ENCODE measurements at regions not wholly inside any gene's neighbourhood (a gene's known extent, or its start where the extent isn't known, plus 50 kb on each side); places are given as distances from the start of the nearest gene placed in this dataset.

- BruUV-seq (replicated peaks) = no TSS peak
- Histone ChIP-seq H3K9me2 (ENCODE audit: insufficient read depth) (no peaks in the 10 kb centered on the region), H3K4me2 (ENCODE audit: low read length) (no peak overlapping the region), H3K4me1 (ENCODE audit: control insufficient read depth in 1 of 2, insufficient read depth in 2 of 2, low read length in 2 of 2) (no peaks in the 10 kb centered on the region), H3K79me2 (ENCODE audit: insufficient read depth, low read length) (no peaks in the 10 kb centered on the region), H2AFZ (ENCODE audit: low read depth, low read length, poor library complexity, severe bottlenecking) (no peak overlapping the region), H3K36me3 (ENCODE audit: control insufficient read depth in 1 of 2, insufficient read depth in 2 of 2, low read length in 2 of 2) (no peaks in the 10 kb centered on the region), H3K27me3 (ENCODE audit: insufficient read depth, low read length) (no peaks in the 10 kb centered on the region), H4K20me1 (ENCODE audit: insufficient read depth) (no peaks in the 10 kb centered on the region), H3K9ac (ENCODE audit: low read length) (no peak overlapping the region), H3K9me3 (ENCODE audit: control insufficient read depth in 1 of 2, insufficient read depth in 1 of 2, low read depth in 1 of 2, low read length in 2 of 2) (no peaks in the 10 kb centered on the region), H3K27ac (ENCODE audit: low read depth, low read length) (no peak overlapping the region), H3K4me3 (replicated peaks in 1 of 2; ENCODE audit: low read depth in 1 of 2, low read length in 2 of 2) (no peak overlapping the region)
- ATAC-seq (no peak), DNase-seq (ENCODE audit: low read depth, low spot score) (no peak)
- ChIA-PET RAD21 (ENCODE audit: low non-redundant PET in 1 of 2, low total read pairs in 2 of 2, uncharacterized antibody in 2 of 2, unreplicated experiment in 2 of 2) (no interaction called here), CTCF (no interaction called here), POLR2A (no interaction called here)
- intact Hi-C loops (cut with micrococcal nuclease) = no loop called here
- TF ChIP-seq EZH2 (IDR thresholded peaks at IDR 0.05) = no peak
- TF ChIP-seq SIN3A (IDR thresholded peaks at IDR 0.05; ENCODE audit: low read depth) = no peak
- TF ChIP-seq EZH2phosphoT487 (IDR thresholded peaks at IDR 0.05; ENCODE audit: borderline replicate concordance) = no peak
- TF ChIP-seq ELF1 (IDR thresholded peaks at IDR 0.05; ENCODE audit: borderline replicate concordance, low read depth) = no peak
- TF ChIP-seq, protein P1, sequence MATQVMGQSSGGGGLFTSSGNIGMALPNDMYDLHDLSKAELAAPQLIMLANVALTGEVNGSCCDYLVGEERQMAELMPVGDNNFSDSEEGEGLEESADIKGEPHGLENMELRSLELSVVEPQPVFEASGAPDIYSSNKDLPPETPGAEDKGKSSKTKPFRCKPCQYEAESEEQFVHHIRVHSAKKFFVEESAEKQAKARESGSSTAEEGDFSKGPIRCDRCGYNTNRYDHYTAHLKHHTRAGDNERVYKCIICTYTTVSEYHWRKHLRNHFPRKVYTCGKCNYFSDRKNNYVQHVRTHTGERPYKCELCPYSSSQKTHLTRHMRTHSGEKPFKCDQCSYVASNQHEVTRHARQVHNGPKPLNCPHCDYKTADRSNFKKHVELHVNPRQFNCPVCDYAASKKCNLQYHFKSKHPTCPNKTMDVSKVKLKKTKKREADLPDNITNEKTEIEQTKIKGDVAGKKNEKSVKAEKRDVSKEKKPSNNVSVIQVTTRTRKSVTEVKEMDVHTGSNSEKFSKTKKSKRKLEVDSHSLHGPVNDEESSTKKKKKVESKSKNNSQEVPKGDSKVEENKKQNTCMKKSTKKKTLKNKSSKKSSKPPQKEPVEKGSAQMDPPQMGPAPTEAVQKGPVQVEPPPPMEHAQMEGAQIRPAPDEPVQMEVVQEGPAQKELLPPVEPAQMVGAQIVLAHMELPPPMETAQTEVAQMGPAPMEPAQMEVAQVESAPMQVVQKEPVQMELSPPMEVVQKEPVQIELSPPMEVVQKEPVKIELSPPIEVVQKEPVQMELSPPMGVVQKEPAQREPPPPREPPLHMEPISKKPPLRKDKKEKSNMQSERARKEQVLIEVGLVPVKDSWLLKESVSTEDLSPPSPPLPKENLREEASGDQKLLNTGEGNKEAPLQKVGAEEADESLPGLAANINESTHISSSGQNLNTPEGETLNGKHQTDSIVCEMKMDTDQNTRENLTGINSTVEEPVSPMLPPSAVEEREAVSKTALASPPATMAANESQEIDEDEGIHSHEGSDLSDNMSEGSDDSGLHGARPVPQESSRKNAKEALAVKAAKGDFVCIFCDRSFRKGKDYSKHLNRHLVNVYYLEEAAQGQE (IDR thresholded peaks at IDR 0.05; ENCODE audit: low read depth) = no peak
- no peak for TF ChIP-seq POLR2AphosphoS5 (IDR thresholded peaks at IDR 0.05; ENCODE audit: low read depth, low read length)
- TF ChIP-seq ZNF274 (IDR thresholded peaks at IDR 0.05; ENCODE audit: low read depth, low read length) = no peak
- TF ChIP-seq TCF7L2 (IDR thresholded peaks at IDR 0.05; ENCODE audit: borderline replicate concordance, extremely low read depth, insufficient read depth, insufficient read length) = no peak
- TF ChIP-seq ZFX (IDR thresholded peaks at IDR 0.05) = no peak
- no peak for TF ChIP-seq RAD21 (IDR thresholded peaks at IDR 0.05; ENCODE audit: low read depth)
- TF ChIP-seq CEBPB (IDR thresholded peaks at IDR 0.05; ENCODE audit: low read depth) = no peak
Observed at GRCh38 chrX:139213241-139213709, 317.3 kb upstream of the F9 start.

Measured in HCT116 (cell line).